ENCODE measurements at regions not wholly inside any gene's neighbourhood (a gene's known extent, or its start where the extent isn't known, plus 50 kb on each side); places are given as distances from the start of the nearest gene placed in this dataset.
A peak's percentile ranks its signal among the peaks of the same experiment; 100 is the strongest.

GRCh38 chr4:122671919-122672490 lies 51.1 kb upstream of the IL21 start:
- ATAC-seq (ENCODE audit: low read depth), result peak; percentile 74
- Histone ChIP-seq H3K4me3 (ENCODE audit: severe bottlenecking) (no peak overlapping the region), H3K27me3 (ENCODE audit: insufficient read depth, poor library complexity, severe bottlenecking) (no peaks in the 10 kb centered on the region), H3K36me3 (ENCODE audit: low read depth) (no peaks in the 10 kb centered on the region), H3K9me3 (ENCODE audit: severe bottlenecking) (no peaks in the 10 kb centered on the region), H3K4me1 (ENCODE audit: insufficient read depth, poor library complexity, severe bottlenecking) (peaks cover 34% of the 10 kb centered on the region), H3K27ac (ENCODE audit: poor library complexity, severe bottlenecking) (peak overlapping the region; percentile 20)
- no peak for DNase-seq (ENCODE audit: low spot score)
- TF ChIP-seq CTCF (IDR thresholded peaks at IDR 0.05; ENCODE audit: poor library complexity, severe bottlenecking), result no peak

- DNase-seq (ENCODE audit: low spot score) (no peak), ATAC-seq (ENCODE audit: low read depth) (peak; percentile 35; the same call in 1 of the 3 replicates)
- no peak for TF ChIP-seq CTCF (IDR thresholded peaks at IDR 0.05; ENCODE audit: poor library complexity, severe bottlenecking)
- no peaks in the 10 kb centered on the region for H3K9me3 ChIP-seq (ENCODE audit: severe bottlenecking)
- H3K4me3 ChIP-seq (ENCODE audit: severe bottlenecking), result no peak overlapping the region
- no peak overlapping the region for H3K27ac ChIP-seq (ENCODE audit: poor library complexity, severe bottlenecking)
- peaks cover 21% of the 10 kb centered on the region for H3K4me1 ChIP-seq (ENCODE audit: insufficient read depth, poor library complexity, severe bottlenecking)
- no peaks in the 10 kb centered on the region for H3K27me3 ChIP-seq (ENCODE audit: insufficient read depth, poor library complexity, severe bottlenecking)
- no peaks in the 10 kb centered on the region for H3K36me3 ChIP-seq (ENCODE audit: low read depth)
These were observed 52.4 kb upstream of the IL21 start for GRCh38 chr4:122673252-122673651.

- ATAC-seq (ENCODE audit: low read depth) (no peak), DNase-seq (ENCODE audit: low spot score) (no peak)
- no peak overlapping the region for H3K4me3 ChIP-seq (ENCODE audit: severe bottlenecking)
- peaks cover 16% of the 10 kb centered on the region for H3K4me1 ChIP-seq (ENCODE audit: insufficient read depth, poor library complexity, severe bottlenecking)
- no peaks in the 10 kb centered on the region for H3K27me3 ChIP-seq (ENCODE audit: insufficient read depth, poor library complexity, severe bottlenecking)
- no peaks in the 10 kb centered on the region for H3K36me3 ChIP-seq (ENCODE audit: low read depth)
- no peaks in the 10 kb centered on the region for H3K9me3 ChIP-seq (ENCODE audit: severe bottlenecking)
- no peak for TF ChIP-seq CTCF (IDR thresholded peaks at IDR 0.05; ENCODE audit: poor library complexity, severe bottlenecking)
- no peak overlapping the region for H3K27ac ChIP-seq (ENCODE audit: poor library complexity, severe bottlenecking)
These were observed 53.5 kb upstream of the IL21 start for GRCh38 chr4:122674371-122674770.

- ATAC-seq (ENCODE audit: low read depth) (no peak), DNase-seq (ENCODE audit: low spot score) (no peak)
- Histone ChIP-seq H3K4me3 (ENCODE audit: severe bottlenecking) (no peak overlapping the region), H3K36me3 (ENCODE audit: low read depth) (no peaks in the 10 kb centered on the region), H3K27me3 (ENCODE audit: insufficient read depth, poor library complexity, severe bottlenecking) (no peaks in the 10 kb centered on the region), H3K9me3 (ENCODE audit: severe bottlenecking) (no peaks in the 10 kb centered on the region), H3K27ac (ENCODE audit: poor library complexity, severe bottlenecking) (no peak overlapping the region), H3K4me1 (ENCODE audit: insufficient read depth, poor library complexity, severe bottlenecking) (no peaks in the 10 kb centered on the region)
- TF ChIP-seq CTCF (IDR thresholded peaks at IDR 0.05; ENCODE audit: poor library complexity, severe bottlenecking), result no peak
These were observed 53.2 kb upstream of the BBS12 start for GRCh38 chr4:122679317-122679716.

GRCh38 chr4:122679946-122680345 lies 52.6 kb upstream of the BBS12 start:
- no peak for DNase-seq (ENCODE audit: low spot score)
- no peak overlapping the region for H3K4me3 ChIP-seq (ENCODE audit: severe bottlenecking)

More at GRCh38 chr4:122679946-122680345, 52.6 kb upstream of the BBS12 start:
- TF ChIP-seq CTCF (IDR thresholded peaks at IDR 0.05; ENCODE audit: poor library complexity, severe bottlenecking), result no peak
- Histone ChIP-seq H3K9me3 (ENCODE audit: severe bottlenecking) (no peaks in the 10 kb centered on the region), H3K27ac (ENCODE audit: poor library complexity, severe bottlenecking) (no peak overlapping the region), H3K4me1 (ENCODE audit: insufficient read depth, poor library complexity, severe bottlenecking) (no peaks in the 10 kb centered on the region), H3K27me3 (ENCODE audit: insufficient read depth, poor library complexity, severe bottlenecking) (no peaks in the 10 kb centered on the region), H3K36me3 (ENCODE audit: low read depth) (no peaks in the 10 kb centered on the region)
- ATAC-seq (ENCODE audit: low read depth), result no peak

Measured in RWPE2 (cell line).